HTR-8/SVneo (cell line): ENCODE measurements at regions not wholly inside any gene's neighbourhood (a gene's known extent, or its start where the extent isn't known, plus 50 kb on each side); places are given as distances from the start of the nearest gene placed in this dataset.

ENCODE experiments used
- DNase-seq: peaks from one replicate; pipeline ENCODE4 v3.0.0; 2011; ENCODE audit warnings: low spot score, mixed read lengths; ENCODE audit not compliant: insufficient read length
- FAIRE-seq: peaks from 2 replicates; lab custom pipeline; 2011; peaks lifted over from hg19 to GRCh38; lab: Jason Lieb, UNC

DNA sequence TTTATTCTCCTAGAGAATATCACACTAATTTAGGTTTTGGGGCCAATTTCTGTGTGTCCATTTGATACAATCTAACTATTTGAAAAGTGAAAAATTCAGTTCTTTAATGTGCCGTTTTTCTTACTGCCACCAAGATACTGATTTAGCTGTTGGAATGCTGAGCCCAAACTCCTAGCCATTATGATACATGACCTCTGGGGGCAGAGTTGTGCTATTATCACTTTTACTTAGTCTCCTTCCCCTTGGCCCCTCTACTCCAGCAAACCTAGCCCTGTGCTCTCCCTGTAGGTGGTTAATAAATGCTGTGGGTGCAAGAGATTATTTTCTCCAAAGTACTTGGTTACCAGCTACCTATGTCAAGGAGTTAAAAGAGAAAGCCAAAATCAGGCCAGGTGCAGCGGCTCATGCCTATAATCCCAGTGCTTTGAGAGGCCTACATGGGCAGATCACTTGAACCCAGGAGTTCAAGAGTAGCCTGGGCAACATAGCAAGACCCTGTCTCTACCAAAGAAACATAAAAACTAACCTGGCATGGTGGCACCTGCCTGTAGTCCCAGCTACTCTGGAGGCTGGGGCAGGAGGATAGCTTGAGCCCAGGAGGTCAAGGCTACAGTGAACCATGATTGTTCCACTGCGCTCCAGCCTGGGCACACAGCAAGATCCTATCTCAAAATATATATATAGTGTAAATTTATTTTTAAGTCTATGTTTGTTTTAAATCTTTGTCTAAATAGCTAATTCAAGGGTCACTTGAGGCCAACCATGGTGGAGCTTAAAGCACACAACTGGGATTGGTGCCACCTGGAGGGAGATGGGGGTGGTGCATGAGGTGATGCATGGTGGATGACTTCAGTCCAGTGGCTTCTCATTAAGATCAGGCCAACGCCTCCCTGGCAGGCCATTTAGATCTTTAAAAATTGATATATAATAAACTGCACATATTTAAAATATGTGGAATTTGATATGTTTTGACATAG lies 193.2 kb upstream of the PLET1 start:
- DNase-seq (no peak), FAIRE-seq (peak; percentile 86)

DNA sequence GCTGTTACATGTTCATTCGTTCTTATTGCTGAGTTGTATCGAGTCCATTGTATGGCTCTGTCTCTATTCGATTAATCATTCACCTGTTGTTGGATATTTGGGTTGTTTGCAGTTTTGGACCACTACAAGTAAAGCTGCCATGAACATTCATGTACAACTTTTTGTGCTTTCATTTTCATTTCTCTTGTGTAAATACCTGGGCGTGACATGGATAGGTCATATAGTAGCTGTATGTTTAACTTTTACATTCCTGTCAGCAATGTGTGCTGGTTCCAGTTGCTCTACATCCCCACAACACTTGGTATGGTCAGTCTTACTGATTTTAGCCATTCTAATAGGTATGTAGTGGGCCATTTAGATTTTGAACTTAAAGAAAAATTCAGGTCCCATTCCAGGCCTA lies 194.2 kb upstream of the PLET1 start:
- FAIRE-seq = peak; percentile 84

DNA sequence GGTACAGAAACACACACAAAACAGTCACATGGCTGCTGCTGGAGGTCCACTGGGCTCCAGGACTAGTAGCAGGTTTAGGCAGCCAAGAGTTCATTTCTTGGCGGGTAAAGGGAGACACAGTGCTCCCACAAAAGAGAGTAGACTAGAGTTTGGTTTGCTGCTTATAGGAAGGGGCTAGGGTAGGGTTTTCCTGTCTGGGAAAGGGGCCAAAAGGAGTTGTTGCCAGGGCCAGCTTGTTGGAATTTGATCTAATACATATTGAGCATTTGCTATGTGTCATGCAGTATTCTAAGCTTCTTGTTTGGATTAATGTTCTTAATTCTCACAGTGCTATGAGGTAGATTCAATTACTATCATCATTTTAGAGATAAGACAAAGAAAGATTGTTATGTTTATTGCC lies 195.1 kb upstream of the PLET1 start:
- DNase-seq (no peak), FAIRE-seq (no peak)

More for the DNA sequence above, 194.2 kb upstream of the PLET1 start:
- no peak for DNase-seq

DNA sequence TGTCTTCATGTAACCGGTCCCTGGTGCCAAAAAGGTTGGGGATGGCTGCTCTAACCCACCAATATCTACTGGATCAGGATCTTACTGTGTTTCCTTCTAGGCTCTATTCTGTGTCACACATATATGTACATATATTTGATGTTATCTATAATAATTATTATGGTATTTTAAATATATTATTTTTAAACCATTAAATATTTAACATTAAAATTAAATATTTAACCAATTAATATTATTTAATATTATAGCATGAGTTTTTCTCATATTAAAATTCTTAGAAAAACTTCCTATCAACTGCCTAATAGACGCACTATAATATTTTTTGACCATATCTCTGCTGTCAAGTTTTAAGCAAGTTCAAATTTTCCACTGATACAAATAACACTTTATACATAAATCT lies 196.9 kb upstream of the PLET1 start:
- no peak for DNase-seq
- FAIRE-seq = no peak

DNA sequence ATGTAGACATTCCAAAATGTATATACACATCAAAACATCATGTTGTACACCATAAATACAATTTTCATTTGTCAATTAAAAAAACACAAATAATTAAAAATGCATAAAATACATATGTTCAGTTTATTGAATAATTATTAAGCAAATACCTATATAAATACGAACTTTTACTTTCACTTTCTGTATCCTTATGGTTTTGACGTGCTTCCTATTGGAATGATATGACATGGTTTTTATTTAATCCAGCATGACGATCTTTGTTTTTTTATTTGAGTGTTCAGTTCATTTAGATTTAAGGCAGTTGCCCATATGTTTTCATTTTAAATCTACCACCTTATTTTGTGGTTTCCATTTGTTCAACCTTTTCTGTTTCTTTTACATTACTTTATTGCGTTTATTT lies 198.3 kb upstream of the PLET1 start:
- no peak for FAIRE-seq
- DNase-seq = peak; percentile 35

DNA sequence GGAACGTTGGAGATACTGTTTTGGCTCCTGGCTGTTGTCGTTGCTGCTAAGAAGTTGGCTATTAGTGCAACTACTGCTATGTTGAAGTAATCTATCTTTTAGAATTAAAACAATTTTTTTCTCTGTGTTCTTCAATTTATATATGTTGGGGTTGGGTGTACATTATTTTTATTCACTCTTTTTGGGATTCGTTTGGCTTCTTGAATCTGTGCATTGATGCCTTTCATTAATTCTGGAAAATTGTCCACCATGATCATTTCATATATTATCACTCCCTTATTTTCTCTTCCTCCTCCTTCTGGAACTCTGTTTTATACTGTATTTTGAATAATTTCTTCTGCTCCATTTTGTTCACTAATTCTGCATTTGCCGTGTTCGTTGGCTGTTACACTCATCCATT lies 199.5 kb upstream of the PLET1 start:
- no peak for FAIRE-seq

DNA sequence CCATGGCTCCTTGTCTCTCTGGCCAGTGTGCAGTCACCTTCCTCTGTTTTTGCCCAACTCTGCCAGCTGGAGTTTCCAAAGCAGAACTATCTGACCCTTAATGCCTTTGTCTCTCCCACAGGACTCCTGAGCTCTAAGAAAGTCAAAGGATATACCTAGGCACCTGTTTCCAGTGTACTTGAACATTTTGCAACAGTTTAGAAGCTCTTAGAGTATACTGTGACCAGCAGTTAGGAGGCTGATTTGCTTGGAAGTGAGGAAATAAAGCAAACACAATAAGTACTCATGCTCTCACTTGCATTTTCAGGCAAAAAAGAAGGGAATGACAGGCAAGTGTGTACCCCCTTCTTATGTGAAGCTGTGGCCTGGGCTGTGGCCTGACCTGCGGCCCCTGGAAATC lies 204.3 kb upstream of the PLET1 start:
- DNase-seq = no peak
- no peak for FAIRE-seq

More for the DNA sequence above, 199.5 kb upstream of the PLET1 start:
- no peak for DNase-seq

DNA sequence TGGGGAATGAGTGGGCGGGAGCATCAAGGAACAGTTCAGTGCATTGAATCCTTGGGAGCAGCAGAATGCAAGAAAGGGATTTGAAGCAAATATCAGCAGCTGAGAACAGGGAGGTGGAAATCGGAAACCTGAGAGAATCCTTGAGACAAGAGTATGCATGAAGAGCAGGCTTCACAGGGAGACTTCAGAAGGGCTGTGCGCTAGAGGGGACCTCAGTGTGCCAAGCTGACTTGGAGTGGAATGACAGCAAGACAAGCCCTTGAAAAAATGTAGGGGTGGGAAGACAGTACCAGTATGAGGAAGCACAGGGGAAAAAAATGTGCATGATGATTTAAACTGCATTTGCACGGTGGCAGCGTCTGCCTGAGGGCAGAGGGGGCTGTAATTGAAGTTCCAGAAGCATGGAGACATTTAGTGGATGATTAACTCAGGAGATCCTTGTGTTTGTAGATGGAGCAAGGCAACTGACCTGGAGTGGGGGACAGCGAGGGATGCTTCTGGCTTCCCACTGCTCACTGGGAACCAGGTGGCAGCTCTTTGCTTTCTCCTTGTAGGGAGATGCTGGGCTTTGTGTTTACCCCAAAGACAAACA lies 204.9 kb upstream of the PLET1 start:
- DNase-seq = no peak
- FAIRE-seq = peak; percentile 85

DNA sequence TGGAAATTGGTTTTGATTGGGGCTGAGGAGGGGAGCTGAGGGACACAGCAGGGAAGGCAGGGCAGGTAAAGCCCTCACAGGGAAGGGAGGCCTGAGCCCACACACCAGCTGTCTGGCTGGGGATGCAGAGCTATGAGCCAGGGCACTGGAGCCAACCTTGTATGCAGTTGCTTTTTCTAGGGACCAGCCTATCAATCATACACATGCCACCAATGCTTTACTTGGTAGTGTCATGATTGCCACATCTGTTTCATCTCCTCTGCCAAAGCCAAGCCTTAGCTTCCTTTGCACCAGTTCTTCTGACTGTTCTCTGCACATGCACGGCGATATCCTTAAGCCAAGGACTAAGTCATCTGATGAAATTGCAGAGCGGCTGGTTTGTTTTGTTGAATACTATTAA lies 207.1 kb upstream of the PLET1 start:
- FAIRE-seq = peak; percentile 69
- DNase-seq = no peak

DNA sequence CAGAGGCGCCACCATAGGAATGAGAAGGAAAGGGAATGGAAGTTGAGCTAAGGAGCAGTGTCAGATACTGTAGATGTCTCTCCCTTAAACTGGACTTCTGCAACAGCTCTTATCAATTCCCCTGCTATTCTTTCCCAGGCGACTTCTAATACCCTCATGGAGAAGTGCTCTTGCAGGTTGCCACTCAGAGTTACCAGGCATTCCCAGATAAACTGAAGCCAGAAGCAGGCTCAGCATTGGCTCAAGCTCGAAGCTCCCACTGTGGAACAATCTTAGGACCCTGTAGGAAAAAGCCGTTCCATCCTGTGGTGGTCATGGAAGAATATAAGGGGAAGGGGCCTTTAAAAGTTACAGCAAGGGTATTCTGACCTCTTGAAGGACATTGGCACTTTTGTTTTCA lies 208.7 kb upstream of the PLET1 start:
- no peak for FAIRE-seq

DNA sequence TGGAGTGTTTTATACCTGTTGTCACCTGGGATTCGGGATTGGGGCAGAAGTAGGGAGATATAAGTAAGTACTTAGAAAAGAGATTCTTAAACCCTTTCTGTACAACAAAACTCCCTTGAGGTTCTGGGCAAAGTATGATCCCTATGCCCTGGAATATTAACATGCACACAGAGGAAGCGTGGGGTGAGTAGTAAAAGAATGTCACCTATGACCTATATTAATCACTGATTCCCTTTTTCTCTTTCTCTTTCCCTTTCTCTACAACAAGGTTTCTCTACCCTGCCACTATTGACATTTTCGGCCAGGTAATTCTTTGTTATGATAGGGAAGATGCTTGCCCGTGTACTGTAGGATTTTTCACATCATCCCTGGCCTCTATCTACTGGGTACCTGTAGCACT lies 209.7 kb upstream of the PLET1 start:
- DNase-seq (peak; percentile 26), FAIRE-seq (peak; percentile 16)

More for the DNA sequence above, 208.7 kb upstream of the PLET1 start:
- no peak for DNase-seq

DNA sequence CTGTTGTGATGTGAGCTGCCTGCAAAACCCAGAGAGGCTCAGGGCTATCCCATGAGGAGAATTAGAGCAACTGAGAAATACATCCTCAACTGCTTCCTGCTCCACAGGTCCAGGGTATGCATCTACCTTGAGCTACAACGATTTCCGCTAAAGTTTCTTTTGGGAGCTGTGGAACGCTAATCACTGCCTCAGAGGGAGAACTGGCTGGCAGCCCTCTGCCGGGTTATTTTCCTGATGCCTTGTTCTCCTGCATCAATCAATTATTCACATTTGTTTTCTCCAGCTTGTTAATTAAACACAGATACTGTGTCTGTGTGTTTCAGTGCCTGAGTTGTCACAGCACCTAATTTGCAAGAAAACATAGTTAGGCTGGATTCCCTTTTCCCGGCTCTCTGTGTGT lies 211.1 kb upstream of the PLET1 start:
- DNase-seq (no peak), FAIRE-seq (peak; percentile 23)

DNA sequence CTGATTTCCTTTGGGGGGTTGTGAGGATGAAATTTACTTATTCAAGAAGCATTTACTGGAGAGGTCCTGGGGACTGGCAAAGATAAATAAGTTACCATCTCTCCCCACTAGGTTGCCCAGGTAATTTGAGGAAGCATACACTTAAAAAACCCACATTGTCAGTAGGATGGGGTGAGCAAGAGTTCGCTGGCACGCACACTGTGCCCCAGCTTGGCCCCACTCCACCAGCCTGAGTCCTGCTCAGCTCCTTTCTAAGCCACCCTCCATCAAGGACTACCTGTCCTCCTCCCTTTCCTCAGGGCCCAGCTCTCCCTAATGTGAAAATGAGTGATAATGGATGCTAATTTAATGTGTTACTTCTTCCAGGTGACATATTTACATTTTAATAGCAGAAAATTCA lies 216.5 kb upstream of the PLET1 start:
- FAIRE-seq (no peak), DNase-seq (no peak)

DNA sequence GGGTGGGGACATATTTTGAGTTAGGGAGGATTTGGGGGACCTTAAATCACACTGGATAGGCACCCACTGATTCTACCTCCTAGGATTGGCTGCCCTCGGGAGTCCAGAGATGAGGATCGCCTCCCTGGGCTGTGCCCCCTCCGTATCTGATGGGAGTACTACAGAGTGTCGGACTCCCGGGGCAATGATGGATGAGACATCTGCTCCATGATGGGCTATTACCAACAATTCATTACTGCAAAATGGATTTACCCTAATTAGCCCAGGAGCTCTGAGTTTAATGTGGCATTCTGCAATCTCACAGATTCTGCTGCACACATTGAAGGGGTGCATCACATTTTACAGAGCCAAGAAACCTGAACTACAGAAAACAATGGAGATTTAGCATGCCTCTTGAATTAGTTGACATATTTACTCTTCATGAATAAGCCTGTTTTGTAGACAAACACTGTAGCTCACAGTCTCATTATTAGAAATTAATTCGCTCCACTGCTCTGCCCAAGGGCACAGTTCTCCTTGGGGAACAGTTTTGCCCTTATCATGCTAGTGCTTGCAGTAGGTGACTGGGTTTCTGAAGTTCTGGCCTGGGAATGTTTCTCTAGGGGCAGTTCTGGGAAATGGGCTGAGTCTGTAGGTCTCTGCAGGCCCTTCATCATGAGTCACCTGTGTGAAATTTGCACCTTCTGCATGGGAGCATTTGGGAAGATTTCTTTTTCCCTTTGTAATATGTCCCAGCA lies 217.1 kb upstream of the PLET1 start:
- FAIRE-seq (no peak), DNase-seq (no peak)

DNA sequence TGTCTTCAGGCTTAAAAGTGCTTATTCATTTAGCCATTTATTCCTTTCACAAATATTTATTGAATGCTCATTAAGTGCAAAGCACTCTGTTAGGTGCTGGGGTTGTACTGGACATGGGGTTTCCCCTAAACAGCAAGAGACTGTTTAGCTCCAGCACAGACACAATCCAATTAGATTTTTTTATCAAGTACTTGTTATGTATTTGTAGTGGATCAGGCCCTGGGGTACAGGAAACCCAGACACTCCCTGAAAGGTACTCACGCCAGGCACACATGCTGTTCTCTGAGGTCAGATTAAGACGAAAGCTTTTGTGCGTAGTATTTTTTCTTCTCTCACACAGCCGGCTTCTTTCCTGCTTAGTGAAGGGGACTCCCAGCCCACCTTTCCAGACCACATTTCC lies 218.1 kb upstream of the PLET1 start:
- FAIRE-seq (no peak), DNase-seq (no peak)

DNA sequence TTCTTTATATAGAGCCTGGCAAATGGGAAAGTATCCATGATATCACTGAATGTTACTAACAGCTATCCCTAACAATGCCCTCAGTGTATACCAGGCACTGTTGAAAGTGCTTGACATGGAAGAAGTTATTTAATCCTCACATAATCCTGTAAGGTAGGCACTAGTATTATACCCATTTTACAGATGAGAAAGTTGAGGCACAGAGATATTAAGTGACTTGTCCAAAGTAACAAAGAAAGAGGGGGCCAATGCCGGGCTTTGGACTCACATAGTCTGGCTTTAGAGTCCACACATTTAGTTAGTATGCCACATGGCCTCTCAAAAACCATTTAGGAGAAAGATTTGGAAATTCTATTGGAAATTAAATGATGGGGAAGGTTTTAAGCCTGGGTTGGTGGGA lies 220.8 kb upstream of the PLET1 start:
- FAIRE-seq = peak; percentile 55
- no peak for DNase-seq

DNA sequence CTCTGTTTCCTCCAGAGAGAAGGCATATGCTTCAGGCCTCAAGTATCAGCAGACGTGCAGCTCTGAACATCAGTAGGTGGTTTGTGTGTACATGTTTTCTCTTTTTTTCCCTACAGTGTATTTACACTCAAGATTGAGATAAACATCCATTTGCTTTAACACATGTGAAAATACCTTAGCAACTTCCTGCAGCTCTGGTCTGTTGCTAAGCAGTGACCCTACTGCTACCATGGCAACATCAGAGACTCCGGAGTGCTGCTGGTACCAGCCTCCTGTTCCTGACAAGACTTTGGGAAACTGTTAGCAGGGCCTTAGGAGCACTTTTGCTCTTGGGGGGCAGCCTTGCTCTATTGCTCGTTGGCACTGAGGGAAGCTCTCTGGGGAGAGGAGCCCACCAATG lies 221.2 kb upstream of the PLET1 start:
- FAIRE-seq (peak; percentile 9), DNase-seq (no peak)

DNA sequence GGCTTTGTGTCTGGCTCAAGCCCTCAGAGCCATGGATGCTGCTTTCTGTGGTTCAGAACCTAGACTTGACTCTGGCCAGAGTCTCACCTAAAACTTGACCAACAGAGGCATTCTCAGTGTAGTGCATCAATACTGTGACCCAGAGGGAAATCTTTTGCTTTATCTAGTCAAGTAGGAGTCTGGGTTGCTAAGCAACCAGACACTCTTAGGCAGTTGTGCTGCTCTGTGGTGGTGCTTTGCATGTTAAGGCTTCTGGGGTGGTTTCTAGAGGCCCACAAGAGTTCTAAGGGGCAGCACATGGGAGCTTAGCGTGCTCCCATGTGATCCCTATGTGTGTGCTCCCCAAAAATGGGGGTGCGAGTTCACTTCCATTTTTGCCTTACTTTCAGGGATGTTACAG lies 224.6 kb upstream of the PLET1 start:
- no peak for DNase-seq
- no peak for FAIRE-seq

DNA sequence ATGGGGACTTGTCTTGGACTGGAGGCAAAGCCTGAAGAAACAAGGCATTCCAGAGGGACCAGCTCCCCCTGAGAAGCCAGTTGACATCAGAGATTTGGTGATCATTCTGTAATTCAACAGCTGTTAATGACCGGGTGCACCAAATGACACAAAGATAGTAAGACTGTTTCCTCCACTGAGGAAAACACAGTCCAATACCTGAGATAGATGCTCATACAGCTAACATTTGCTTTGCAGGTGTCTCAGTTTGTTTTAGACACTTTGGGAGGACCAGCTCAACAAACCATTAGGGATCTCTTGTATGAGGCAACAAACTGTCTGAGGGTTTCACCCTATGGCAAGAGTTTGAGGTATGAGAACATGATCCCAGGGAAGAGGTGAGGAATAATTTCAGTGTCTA lies 237.2 kb upstream of the PLET1 start:
- FAIRE-seq (peak; percentile 74), DNase-seq (no peak)

DNA sequence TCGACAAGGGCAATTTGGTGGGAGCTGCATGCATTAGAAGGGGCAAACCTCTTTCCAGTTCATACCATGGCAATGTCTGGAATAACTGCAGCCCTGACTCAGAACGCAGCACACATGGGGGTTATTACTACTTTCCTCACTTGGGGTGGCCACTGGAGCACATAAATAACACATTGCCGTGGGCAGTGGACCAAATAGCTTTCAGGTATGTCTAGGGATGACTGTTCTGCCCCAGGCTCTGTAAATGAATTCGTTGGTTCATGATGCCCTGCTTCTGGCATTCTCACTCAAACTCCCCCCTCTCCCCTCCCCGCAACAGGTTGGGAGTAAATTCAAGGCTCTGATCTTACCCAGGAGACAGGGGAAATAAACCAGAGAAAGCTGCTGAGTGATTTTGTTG lies 238.0 kb upstream of the PLET1 start:
- no peak for DNase-seq
- FAIRE-seq = peak; percentile 98
